Stomach (tissue), 8 donors: ENCODE measurements at regions not wholly inside any gene's neighbourhood (a gene's known extent, or its start where the extent isn't known, plus 50 kb on each side); places are given as distances from the start of the nearest gene placed in this dataset.

Source experiments
- DNase-seq, 2 donors: peaks; one replicate each; pipeline versions ENCODE4 v3.0.0 to v3.0.0-alpha.2; 2013 to 2019
- H3K27ac ChIP-seq, 5 donors: fragments of 200-600 bp in 4 of 5; sonication (generic) in 4 of 5; one replicate each; pipeline ENCODE4 v1.5.1; 2013 to 2019; ENCODE audit warnings: mild to moderate bottlenecking in 1 of 5, moderate library complexity in 1 of 5
- H3K27me3 ChIP-seq, 3 donors: fragments of 200-600 bp; sonication (generic); one replicate each; pipeline ENCODE4 v1.5.1; 2017 to 2019; ENCODE audit warnings: mixed run types in 1 of 3
- H3K36me3 ChIP-seq, 4 donors: fragments of 200-600 bp; sonication (generic); 1 replicate in 3 of 4; 2 replicates in 1 of 4; pipeline ENCODE4 v1.5.1; 2016 to 2019
- H3K4me1 ChIP-seq, 4 donors: fragments of 200-600 bp; sonication (generic); one replicate each; pipeline ENCODE4 v1.5.1; 2016 to 2019
- H3K4me3 ChIP-seq, 4 donors: fragments of 200-600 bp; sonication (generic) in 3 of 4; one replicate each; pipeline ENCODE4 v1.5.1; 2016 to 2019; ENCODE audit warnings: mild to moderate bottlenecking in 1 of 4
- H3K9me3 ChIP-seq, 4 donors: fragments of 200-600 bp; sonication (generic); one replicate each; pipeline ENCODE4 v1.5.1; 2016 to 2019
- CTCF ChIP-seq, 7 experiments: fragments of 450-650 bp in 4 of 7; fragments of 200-600 bp in 3 of 7; sonication (generic) in 3 of 7; IDR thresholded peaks; one replicate each; pipeline ENCODE4 v1.5.1; 2016 to 2019; ENCODE audit warnings: antibody characterized with exemption in 7 of 7, control low read depth in 2 of 7, mild to moderate bottlenecking in 1 of 7
- EP300 ChIP-seq: sonication (generic); formaldehyde crosslinking; IDR thresholded peaks from one replicate; pipeline ENCODE4 v1.6.1; 2017; ENCODE audit warnings: antibody characterized with exemption
- POLR2A ChIP-seq, 4 donors: fragments of 450-650 bp; IDR thresholded peaks; one replicate each; pipeline ENCODE4 v1.6.1; 2016; ENCODE audit warnings: antibody characterized with exemption in 4 of 4, control low read depth in 2 of 4, mild to moderate bottlenecking in 1 of 4, moderate library complexity in 1 of 4
- POLR2AphosphoS5 ChIP-seq, 3 donors: sonication (generic); formaldehyde crosslinking; IDR thresholded peaks; one replicate each; pipeline ENCODE4 v1.6.1; 2016; ENCODE audit warnings: antibody characterized with exemption in 3 of 3
- WGBS, 5 donors: extraction: QIAGEN DNeasy Blood & Tissue Kit in 3 of 5; methylation state at CpG; one replicate each; pipeline versions ENCODE4 v1.1.5 to v1.1.7; 2013 to 2018; 5-methylcytosine and 5-hydroxymethylcytosine counted together
- intact Hi-C: fragments of 100-400 bp; cut with DNase I; formaldehyde crosslinking; loops from one replicate; pipeline ENCODE4 v1.15.1; 2023; ENCODE audit warnings: low total_unique reads
- donor health status: healthy with polysubstance abuse.
- donor health status: Bipolar disorder and iron deficiency.
- donor health status: healthy.

GRCh38 chr10:53023411-53023810, 250.8 kb upstream of the MBL2 start:
- Histone ChIP-seq H3K27ac (no peak overlapping the region), H3K36me3 (no peaks in the 10 kb centered on the region), H3K27me3 (no peaks in the 10 kb centered on the region), H3K4me1 (peaks cover 0 to 19% (median 0%) of the 10 kb centered on the region in 4 donors), H3K9me3 (no peaks in the 10 kb centered on the region), H3K4me3 (no peak overlapping the region)
- intact Hi-C loops = no loop called here
- WGBS, 5 donors = 76 to 85% (median 83%) methylated on average over 2 of the region's 2 CpGs
- no peak for DNase-seq
- TF ChIP-seq POLR2AphosphoS5 (IDR thresholded peaks at IDR 0.05) = no peak
- no peak for TF ChIP-seq CTCF (IDR thresholded peaks at IDR 0.05)
- TF ChIP-seq POLR2A (IDR thresholded peaks at IDR 0.05) = no peak
- no peak for TF ChIP-seq EP300

- Histone ChIP-seq H3K27ac (no peak overlapping the region), H3K36me3 (no peaks in the 10 kb centered on the region), H3K27me3 (no peaks in the 10 kb centered on the region), H3K4me3 (no peak overlapping the region), H3K4me1 (peaks cover 0 to 19% (median 0%) of the 10 kb centered on the region in 4 donors), H3K9me3 (no peaks in the 10 kb centered on the region)
- TF ChIP-seq POLR2A (IDR thresholded peaks at IDR 0.05) (no peak), POLR2AphosphoS5 (IDR thresholded peaks at IDR 0.05) (no peak), CTCF (IDR thresholded peaks at IDR 0.05) (no peak), EP300 (no peak)
- intact Hi-C loops = no loop called here
- DNase-seq = no peak
- WGBS, 5 donors = 85 to 95% (median 91%) methylated on average over 5 of the region's 5 CpGs
These were observed 250.1 kb upstream of the MBL2 start for GRCh38 chr10:53022611-53023088.

- Histone ChIP-seq H3K27ac (no peak overlapping the region), H3K9me3 (no peaks in the 10 kb centered on the region), H3K36me3 (no peaks in the 10 kb centered on the region), H3K4me1 (no peaks in the 10 kb centered on the region), H3K4me3 (no peak overlapping the region), H3K27me3 (no peaks in the 10 kb centered on the region)
- no peak for DNase-seq
- TF ChIP-seq POLR2A (IDR thresholded peaks at IDR 0.05) (no peak), POLR2AphosphoS5 (IDR thresholded peaks at IDR 0.05) (no peak), CTCF (IDR thresholded peaks at IDR 0.05) (no peak), EP300 (no peak)
- 64 to 82% (median 70%) methylated on average over 3 of the region's 3 CpGs for WGBS, 5 donors
- intact Hi-C loops = no loop called here
These were observed 240.7 kb upstream of the MBL2 start for GRCh38 chr10:53013201-53013810.

- no peak for TF ChIP-seq CTCF (IDR thresholded peaks at IDR 0.05)
- intact Hi-C loops = no loop called here
These were observed 237.7 kb upstream of the MBL2 start for GRCh38 chr10:53009961-53010907.

More at GRCh38 chr10:53009961-53010907, 237.7 kb upstream of the MBL2 start:
- no peak overlapping the region for H3K27ac ChIP-seq
- H3K9me3 ChIP-seq = no peaks in the 10 kb centered on the region
- H3K4me3 ChIP-seq = no peak overlapping the region
- peak in 1 of 2 donors; percentile 31 for DNase-seq
- 16 to 37% (median 23%) methylated on average over 4 of the region's 4 CpGs for WGBS, 5 donors
- H3K36me3 ChIP-seq = no peaks in the 10 kb centered on the region
- no peaks in the 10 kb centered on the region for H3K4me1 ChIP-seq
- no peaks in the 10 kb centered on the region for H3K27me3 ChIP-seq
